ENCODE measurements at regions not wholly inside any gene's neighbourhood (a gene's known extent, or its start where the extent isn't known, plus 50 kb on each side); places are given as distances from the start of the nearest gene placed in this dataset.
"Not testable (repeated sequence)": the region's sequence is repeated elsewhere in the genome, so short reads cannot be mapped to it uniquely, and the experiment has no call there.

DNA sequence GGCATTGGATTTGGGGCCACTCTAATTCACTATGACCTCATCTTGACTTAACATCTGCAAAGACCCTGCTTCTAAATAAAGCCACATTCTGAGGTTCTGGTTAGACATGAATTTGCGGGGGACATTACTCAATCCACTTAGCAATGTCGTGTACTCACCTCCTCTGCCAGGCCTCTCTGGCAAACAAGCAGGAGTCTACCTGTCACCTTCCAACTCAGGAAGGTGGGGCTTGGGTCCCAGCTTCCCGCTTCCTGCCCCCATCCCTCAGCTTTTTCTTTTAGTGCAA lies 177.8 kb downstream of the PSMG1 start:
- no peak for TF ChIP-seq ZFX (IDR thresholded peaks at IDR 0.05; ENCODE audit: borderline replicate concordance)
- TF ChIP-seq, protein P1, sequence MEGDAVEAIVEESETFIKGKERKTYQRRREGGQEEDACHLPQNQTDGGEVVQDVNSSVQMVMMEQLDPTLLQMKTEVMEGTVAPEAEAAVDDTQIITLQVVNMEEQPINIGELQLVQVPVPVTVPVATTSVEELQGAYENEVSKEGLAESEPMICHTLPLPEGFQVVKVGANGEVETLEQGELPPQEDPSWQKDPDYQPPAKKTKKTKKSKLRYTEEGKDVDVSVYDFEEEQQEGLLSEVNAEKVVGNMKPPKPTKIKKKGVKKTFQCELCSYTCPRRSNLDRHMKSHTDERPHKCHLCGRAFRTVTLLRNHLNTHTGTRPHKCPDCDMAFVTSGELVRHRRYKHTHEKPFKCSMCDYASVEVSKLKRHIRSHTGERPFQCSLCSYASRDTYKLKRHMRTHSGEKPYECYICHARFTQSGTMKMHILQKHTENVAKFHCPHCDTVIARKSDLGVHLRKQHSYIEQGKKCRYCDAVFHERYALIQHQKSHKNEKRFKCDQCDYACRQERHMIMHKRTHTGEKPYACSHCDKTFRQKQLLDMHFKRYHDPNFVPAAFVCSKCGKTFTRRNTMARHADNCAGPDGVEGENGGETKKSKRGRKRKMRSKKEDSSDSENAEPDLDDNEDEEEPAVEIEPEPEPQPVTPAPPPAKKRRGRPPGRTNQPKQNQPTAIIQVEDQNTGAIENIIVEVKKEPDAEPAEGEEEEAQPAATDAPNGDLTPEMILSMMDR (IDR thresholded peaks at IDR 0.05), result no peak
- no peak overlapping the region for H3K27ac ChIP-seq

DNA sequence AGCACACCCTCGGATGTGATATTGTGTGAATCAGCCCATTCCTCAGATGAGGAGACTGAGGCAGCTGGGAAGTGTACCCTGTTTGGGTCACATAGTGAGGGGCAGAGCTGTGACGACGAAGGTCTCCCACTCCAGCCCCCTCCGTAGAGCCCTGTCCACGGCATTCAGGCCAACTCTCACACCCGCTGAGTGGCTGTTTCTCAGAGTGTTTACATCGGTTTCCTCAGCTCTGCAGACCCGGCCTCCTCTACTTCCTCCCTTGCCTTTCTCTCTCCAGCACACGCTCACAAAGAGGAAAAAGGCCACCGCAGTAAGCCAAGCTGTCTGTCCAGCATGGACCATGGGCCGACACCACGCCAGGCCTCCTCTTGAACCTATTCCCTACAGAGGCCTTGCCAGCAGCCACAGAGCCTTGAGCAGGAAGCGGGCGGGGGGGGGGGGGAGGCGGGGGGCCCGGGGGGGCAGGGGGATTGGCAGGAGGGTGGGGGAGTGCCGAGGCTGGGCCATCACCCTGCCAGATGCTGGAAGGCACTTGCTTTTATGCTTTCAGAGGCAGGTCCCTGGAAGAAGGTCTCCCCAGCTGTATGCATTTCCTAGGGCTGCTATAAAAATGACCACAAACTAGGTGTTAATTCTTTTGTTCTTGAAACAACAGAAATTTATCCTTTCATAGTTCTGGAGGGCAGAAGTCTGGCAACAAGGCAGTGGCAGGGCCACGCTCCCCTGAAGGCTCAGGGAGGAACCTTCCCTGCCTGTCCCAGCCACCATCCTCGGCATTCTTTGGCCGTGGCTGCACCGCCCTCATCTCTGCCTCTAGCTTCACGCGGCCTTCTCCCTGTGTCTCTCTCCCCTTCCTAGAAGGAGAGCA lies 178.4 kb downstream of the PSMG1 start:
- no peak overlapping the region for H3K27ac ChIP-seq
- TF ChIP-seq ZFX (IDR thresholded peaks at IDR 0.05; ENCODE audit: borderline replicate concordance), result no peak
- TF ChIP-seq, protein P1 (IDR thresholded peaks at IDR 0.05), result no peak

DNA sequence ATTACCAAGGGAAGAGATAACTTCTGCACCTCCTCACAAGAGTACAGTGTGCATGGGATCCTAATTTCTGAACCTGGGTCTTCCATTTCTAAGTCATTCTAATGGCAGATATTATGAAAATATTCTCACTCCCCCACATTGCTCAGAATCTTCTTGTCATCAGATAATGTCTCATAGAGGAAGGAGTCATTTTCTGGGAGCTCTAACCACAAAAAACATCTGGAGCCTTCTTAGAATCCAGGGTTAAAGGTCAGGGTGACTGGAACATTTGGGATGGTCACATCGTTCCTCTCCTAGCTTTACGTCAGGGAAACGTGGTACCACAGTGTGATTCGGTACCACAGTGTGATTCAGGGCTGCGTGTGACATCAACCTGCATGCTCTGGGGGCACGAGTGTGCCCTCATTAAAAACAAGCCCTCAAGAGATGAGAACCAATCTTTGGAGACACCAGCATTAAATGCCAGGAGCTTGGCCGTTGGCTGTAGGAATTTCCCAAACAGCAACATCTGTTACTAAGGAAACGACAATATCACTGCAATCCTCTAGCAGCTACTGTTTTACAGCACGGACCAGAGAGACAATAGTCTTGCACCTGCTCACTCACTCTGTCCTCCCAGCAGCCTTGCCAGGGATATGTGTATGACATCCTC lies 179.1 kb downstream of the PSMG1 start:
- H3K27ac ChIP-seq, result no peak overlapping the region
- TF ChIP-seq, protein P1 (IDR thresholded peaks at IDR 0.05), result no peak
- no peak for TF ChIP-seq ZFX (IDR thresholded peaks at IDR 0.05; ENCODE audit: borderline replicate concordance)

DNA sequence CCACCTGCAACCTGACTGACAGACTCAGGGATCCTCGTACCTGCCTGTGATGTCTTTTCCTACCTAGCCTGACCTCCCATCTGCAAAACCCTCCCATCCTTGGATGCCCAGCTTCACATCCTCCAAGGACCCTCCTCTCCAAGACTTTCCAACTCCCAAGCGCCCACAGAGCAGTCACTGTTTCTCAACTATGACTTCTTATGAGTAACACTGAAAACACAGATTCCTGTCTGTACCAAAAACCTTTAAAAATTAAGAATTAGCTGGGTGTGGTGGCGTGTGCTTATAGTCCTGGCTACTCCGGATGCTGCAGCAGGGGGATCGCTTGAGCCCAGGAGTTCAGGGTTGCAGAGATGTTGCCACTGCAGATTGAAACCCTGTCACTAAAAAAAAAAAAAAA lies 181.9 kb downstream of the PSMG1 start:
- TF ChIP-seq, protein P1 (IDR thresholded peaks at IDR 0.05), result no peak
- TF ChIP-seq ZFX (IDR thresholded peaks at IDR 0.05; ENCODE audit: borderline replicate concordance), result no peak
- H3K27ac ChIP-seq, result no peak overlapping the region

DNA sequence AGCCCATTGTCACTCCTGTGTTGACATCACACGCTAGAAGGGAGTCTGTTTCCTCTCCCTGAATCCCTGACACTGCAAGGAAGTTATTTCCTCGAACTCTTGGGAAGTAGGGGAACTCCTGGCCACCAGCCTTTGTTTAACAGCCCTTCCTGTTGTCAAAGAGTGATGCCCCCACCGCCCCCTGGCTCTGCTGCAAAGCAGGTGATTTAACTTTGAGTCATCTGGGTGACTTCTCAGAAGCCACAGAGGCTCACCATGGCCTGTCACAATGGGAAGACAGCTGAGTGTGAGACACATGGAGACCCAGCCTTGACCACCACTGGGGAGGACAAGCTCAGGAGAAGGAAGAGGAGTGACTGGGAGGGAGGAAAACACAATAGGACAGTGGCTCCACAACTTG lies 182.8 kb downstream of the PSMG1 start:
- TF ChIP-seq, protein P1 (IDR thresholded peaks at IDR 0.05), result no peak
- no peak for TF ChIP-seq ZFX (IDR thresholded peaks at IDR 0.05; ENCODE audit: borderline replicate concordance)

DNA sequence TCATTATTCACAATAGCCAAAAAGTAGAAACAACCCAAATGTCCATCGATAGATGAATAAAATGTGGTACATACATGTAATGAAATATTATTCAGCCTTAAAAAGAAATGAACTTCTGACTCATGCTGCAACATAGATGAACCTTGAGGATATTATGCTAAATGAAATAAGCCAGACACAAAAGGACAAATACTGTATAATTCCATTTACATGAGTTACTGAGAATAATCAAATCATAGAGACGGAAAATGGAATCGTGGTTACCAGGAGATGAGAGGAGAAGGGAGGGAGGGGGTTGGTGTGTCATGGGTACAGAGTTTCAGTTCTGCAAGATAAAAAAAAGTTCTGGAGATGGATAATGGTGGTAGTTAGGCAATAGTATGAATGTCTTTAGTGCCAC lies 184.1 kb downstream of the PSMG1 start:
- H3K27ac ChIP-seq, result no peak overlapping the region
- TF ChIP-seq ZFX (IDR thresholded peaks at IDR 0.05; ENCODE audit: borderline replicate concordance), result no peak
- TF ChIP-seq, protein P1 (IDR thresholded peaks at IDR 0.05), result no peak

More for the DNA sequence above, 182.8 kb downstream of the PSMG1 start:
- H3K27ac ChIP-seq, result no peak overlapping the region

DNA sequence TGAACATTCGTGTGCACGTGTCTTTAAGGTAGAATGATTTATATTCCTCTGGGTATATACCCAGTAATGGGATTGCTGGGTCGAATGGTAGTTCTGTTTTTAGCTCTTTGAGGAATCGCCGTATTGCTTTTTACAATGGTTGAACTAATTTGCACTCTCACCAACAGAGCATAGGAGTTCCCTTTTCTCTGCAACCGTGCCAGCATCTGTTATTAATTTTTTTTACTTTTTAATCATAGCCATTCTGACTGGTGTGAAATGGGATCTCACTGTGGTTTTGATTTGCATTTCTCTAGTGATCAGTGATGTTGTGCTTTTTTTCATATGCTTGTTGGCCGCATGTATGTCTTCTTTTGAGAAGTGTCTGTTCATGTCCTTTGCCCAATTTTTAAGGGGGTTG lies 185.0 kb downstream of the PSMG1 start:
- H3K27ac ChIP-seq, result not testable (repeated sequence)

DNA sequence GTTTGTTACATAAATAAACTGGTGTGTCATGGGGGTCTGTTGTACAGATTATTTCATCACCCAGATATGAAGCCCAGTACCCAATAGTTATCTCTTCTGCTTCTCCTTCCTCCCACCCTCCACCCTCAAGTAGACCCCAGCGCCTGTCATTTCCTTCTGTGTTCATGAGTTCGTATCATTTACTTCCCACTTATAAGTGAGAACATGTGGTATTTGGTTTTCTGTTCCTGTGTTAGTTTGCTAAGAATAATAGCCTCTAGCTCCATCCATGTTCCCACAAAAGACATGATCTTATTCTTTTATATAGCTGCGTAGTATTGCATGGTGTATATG lies 185.4 kb downstream of the PSMG1 start:
- H3K27ac ChIP-seq, result not testable (repeated sequence)

Data from 22Rv1 (cell line).